ENCODE measurements at regions not wholly inside any gene's neighbourhood (a gene's known extent, or its start where the extent isn't known, plus 50 kb on each side); places are given as distances from the start of the nearest gene placed in this dataset.

GRCh38 chr12:125314051-125314755 is 249.0 kb downstream of the AACS start:
- no peaks in the 10 kb centered on the region for H3K27me3 ChIP-seq (ENCODE audit: control insufficient read depth, insufficient read depth, low read length)
- no peak for TF ChIP-seq CTCF (IDR thresholded peaks at IDR 0.05; ENCODE audit: insufficient read depth, low read length, poor library complexity, severe bottlenecking)
- H3K36me3 ChIP-seq (ENCODE audit: control insufficient read depth, insufficient read depth, low read length): no peaks in the 10 kb centered on the region
- H3K4me3 ChIP-seq (ENCODE audit: low read depth, low read length): no peak overlapping the region
- no peak for DNase-seq (ENCODE audit: low read depth)

- DNase-seq (ENCODE audit: low read depth): no peak
- no peaks in the 10 kb centered on the region for H3K27me3 ChIP-seq (ENCODE audit: control insufficient read depth, insufficient read depth, low read length)
- no peak for TF ChIP-seq CTCF (IDR thresholded peaks at IDR 0.05; ENCODE audit: insufficient read depth, low read length, poor library complexity, severe bottlenecking)
Observed at GRCh38 chr12:125315771-125316170, 250.5 kb downstream of the AACS start.

GRCh38 chr12:125320177-125320576 is 254.9 kb downstream of the AACS start:
- Histone ChIP-seq H3K4me3 (ENCODE audit: low read depth, low read length) (no peak overlapping the region), H3K27me3 (ENCODE audit: control insufficient read depth, insufficient read depth, low read length) (no peaks in the 10 kb centered on the region), H3K36me3 (ENCODE audit: control insufficient read depth, insufficient read depth, low read length) (no peaks in the 10 kb centered on the region)
- no peak for TF ChIP-seq CTCF (IDR thresholded peaks at IDR 0.05; ENCODE audit: insufficient read depth, low read length, poor library complexity, severe bottlenecking)
- DNase-seq (ENCODE audit: low read depth): no peak

More at GRCh38 chr12:125315771-125316170, 250.5 kb downstream of the AACS start:
- H3K4me3 ChIP-seq (ENCODE audit: low read depth, low read length): no peak overlapping the region
- no peaks in the 10 kb centered on the region for H3K36me3 ChIP-seq (ENCODE audit: control insufficient read depth, insufficient read depth, low read length)

- no peak for DNase-seq (ENCODE audit: low read depth)
- Histone ChIP-seq H3K27me3 (ENCODE audit: control insufficient read depth, insufficient read depth, low read length) (no peaks in the 10 kb centered on the region), H3K4me3 (ENCODE audit: low read depth, low read length) (no peak overlapping the region), H3K36me3 (ENCODE audit: control insufficient read depth, insufficient read depth, low read length) (no peaks in the 10 kb centered on the region)
- no peak for TF ChIP-seq CTCF (IDR thresholded peaks at IDR 0.05; ENCODE audit: insufficient read depth, low read length, poor library complexity, severe bottlenecking)
Observed at GRCh38 chr12:125324861-125325490, 259.7 kb downstream of the AACS start.

GRCh38 chr12:125329239-125330102 is 264.2 kb downstream of the AACS start:
- H3K4me3 ChIP-seq (ENCODE audit: low read depth, low read length): no peak overlapping the region
- no peak for TF ChIP-seq CTCF (IDR thresholded peaks at IDR 0.05; ENCODE audit: insufficient read depth, low read length, poor library complexity, severe bottlenecking)
- DNase-seq (ENCODE audit: low read depth): no peak
- peaks cover 4% of the 10 kb centered on the region for H3K27me3 ChIP-seq (ENCODE audit: control insufficient read depth, insufficient read depth, low read length)
- no peaks in the 10 kb centered on the region for H3K36me3 ChIP-seq (ENCODE audit: control insufficient read depth, insufficient read depth, low read length)
